ENCODE measurements at regions not wholly inside any gene's neighbourhood (a gene's known extent, or its start where the extent isn't known, plus 50 kb on each side); places are given as distances from the start of the nearest gene placed in this dataset.

DNA sequence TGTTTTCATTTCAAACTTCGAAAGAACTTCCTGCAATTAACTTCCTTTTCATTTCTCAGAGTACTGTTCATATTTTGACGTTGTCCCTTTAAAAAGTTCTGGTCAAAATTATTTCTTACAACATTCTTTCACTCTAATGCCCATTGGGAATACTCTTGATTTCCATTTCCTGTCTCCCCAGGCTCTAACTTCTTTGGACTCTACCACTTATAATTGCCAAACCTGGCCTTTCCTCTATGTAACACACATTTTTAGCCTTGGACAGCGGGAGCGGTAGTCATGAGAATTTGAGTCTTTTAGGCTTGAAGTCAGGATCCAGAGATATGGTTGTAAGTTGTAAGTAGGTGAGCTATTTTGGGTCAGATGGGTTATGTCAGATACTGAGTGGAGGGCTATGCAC, 163.5 kb upstream of the SPRY2 start:
- Histone ChIP-seq H3K36me3 (replicated peaks; ENCODE audit: insufficient read depth, low read depth) (no peaks in the 10 kb centered on the region), H3K27me3 (no peaks in the 10 kb centered on the region), H3K9me3 (ENCODE audit: low read depth) (no peaks in the 10 kb centered on the region), H2AFZ (no peak overlapping the region), H3K4me2 (no peak overlapping the region), H3K9me2 (replicated peaks; ENCODE audit: insufficient read depth) (no peaks in the 10 kb centered on the region), H3K4me3 (no peak overlapping the region), H3K4me1 (ENCODE audit: insufficient read depth) (no peaks in the 10 kb centered on the region), H3K79me2 (no peaks in the 10 kb centered on the region), H4K20me1 (ENCODE audit: insufficient read depth, poor library complexity, severe bottlenecking) (no peaks in the 10 kb centered on the region), H3K27ac (no peak overlapping the region)
- DNase-seq (ENCODE audit: low spot score): no peak
- WGBS (ENCODE audit: low lambda C conversion rate, missing lambda C conversion rate): 71% methylated on average over 4 of the region's 4 CpGs
- TF ChIP-seq EZH2phosphoT487 (IDR thresholded peaks at IDR 0.05; ENCODE audit: low read depth, severe bottlenecking, unreplicated experiment) (no peak), EZH2 (IDR thresholded peaks at IDR 0.05; ENCODE audit: borderline replicate concordance) (no peak)
- TF ChIP-seq, protein P1, sequence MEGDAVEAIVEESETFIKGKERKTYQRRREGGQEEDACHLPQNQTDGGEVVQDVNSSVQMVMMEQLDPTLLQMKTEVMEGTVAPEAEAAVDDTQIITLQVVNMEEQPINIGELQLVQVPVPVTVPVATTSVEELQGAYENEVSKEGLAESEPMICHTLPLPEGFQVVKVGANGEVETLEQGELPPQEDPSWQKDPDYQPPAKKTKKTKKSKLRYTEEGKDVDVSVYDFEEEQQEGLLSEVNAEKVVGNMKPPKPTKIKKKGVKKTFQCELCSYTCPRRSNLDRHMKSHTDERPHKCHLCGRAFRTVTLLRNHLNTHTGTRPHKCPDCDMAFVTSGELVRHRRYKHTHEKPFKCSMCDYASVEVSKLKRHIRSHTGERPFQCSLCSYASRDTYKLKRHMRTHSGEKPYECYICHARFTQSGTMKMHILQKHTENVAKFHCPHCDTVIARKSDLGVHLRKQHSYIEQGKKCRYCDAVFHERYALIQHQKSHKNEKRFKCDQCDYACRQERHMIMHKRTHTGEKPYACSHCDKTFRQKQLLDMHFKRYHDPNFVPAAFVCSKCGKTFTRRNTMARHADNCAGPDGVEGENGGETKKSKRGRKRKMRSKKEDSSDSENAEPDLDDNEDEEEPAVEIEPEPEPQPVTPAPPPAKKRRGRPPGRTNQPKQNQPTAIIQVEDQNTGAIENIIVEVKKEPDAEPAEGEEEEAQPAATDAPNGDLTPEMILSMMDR (IDR thresholded peaks at IDR 0.05; ENCODE audit: poor library complexity): no peak

DNA sequence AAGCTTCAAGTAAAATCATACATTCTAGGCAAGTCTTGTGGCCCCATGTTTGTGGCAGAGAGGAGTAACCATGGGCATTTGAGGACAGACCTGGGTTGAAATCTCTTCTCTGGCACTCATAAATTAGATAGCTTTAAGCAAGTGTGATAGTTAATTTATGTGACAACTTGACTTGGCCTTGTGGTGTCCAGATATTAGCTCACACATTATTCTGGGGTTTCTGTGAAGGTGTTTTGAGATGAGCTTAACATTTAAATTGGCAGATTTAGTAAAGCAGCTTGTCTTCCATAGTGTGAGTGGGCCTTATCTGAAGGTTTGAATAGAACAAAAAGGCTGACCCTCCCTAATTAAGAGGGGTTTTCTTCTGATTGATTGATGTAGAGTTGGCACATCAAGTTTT, 161.4 kb upstream of the SPRY2 start:
- Histone ChIP-seq H3K4me1 (ENCODE audit: insufficient read depth) (no peaks in the 10 kb centered on the region), H3K27ac (no peak overlapping the region), H3K9me2 (replicated peaks; ENCODE audit: insufficient read depth) (no peaks in the 10 kb centered on the region), H3K36me3 (replicated peaks; ENCODE audit: insufficient read depth, low read depth) (no peaks in the 10 kb centered on the region), H3K79me2 (no peaks in the 10 kb centered on the region), H3K4me2 (no peak overlapping the region), H3K27me3 (no peaks in the 10 kb centered on the region), H4K20me1 (ENCODE audit: insufficient read depth, poor library complexity, severe bottlenecking) (no peaks in the 10 kb centered on the region), H3K4me3 (no peak overlapping the region), H2AFZ (no peak overlapping the region), H3K9me3 (ENCODE audit: low read depth) (no peaks in the 10 kb centered on the region)
- TF ChIP-seq EZH2 (IDR thresholded peaks at IDR 0.05; ENCODE audit: borderline replicate concordance) (no peak), EZH2phosphoT487 (IDR thresholded peaks at IDR 0.05; ENCODE audit: low read depth, severe bottlenecking, unreplicated experiment) (no peak)
- TF ChIP-seq, protein P1 (IDR thresholded peaks at IDR 0.05; ENCODE audit: poor library complexity): no peak
- no peak for DNase-seq (ENCODE audit: low spot score)

DNA sequence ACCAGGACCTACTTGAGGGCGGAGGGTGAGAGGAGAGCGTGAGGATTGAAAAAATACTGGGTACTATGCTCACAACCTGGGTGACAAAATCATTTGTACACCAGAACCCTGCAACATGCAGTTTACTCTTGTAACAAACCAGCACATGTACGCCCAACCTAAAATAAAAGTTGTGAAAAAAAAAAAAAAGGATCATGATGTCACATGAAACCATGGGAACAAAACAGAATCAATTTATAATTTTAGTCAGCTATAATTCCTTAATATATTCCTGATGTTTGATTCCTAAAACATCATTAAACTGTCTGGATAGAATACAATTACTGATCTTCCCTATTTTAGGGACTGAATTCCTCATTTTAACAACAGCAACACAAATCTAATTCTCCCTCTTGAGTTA, 160.6 kb upstream of the SPRY2 start:
- no peaks in the 10 kb centered on the region for H3K36me3 ChIP-seq (replicated peaks; ENCODE audit: insufficient read depth, low read depth)
- H2AFZ ChIP-seq: no peak overlapping the region
- no peaks in the 10 kb centered on the region for H3K4me1 ChIP-seq (ENCODE audit: insufficient read depth)
- H3K27me3 ChIP-seq: no peaks in the 10 kb centered on the region
- H3K9me2 ChIP-seq (replicated peaks; ENCODE audit: insufficient read depth): no peaks in the 10 kb centered on the region
- no peaks in the 10 kb centered on the region for H3K79me2 ChIP-seq
- WGBS (ENCODE audit: low lambda C conversion rate, missing lambda C conversion rate): 95% methylated on average over 3 of the region's 3 CpGs
- H3K9me3 ChIP-seq (ENCODE audit: low read depth): no peaks in the 10 kb centered on the region
- H4K20me1 ChIP-seq (ENCODE audit: insufficient read depth, poor library complexity, severe bottlenecking): no peaks in the 10 kb centered on the region
- no peak for DNase-seq (ENCODE audit: low spot score)
- no peak overlapping the region for H3K27ac ChIP-seq
- no peak overlapping the region for H3K4me3 ChIP-seq
- no peak overlapping the region for H3K4me2 ChIP-seq
- TF ChIP-seq, protein P1 (IDR thresholded peaks at IDR 0.05; ENCODE audit: poor library complexity): no peak
- TF ChIP-seq EZH2phosphoT487 (IDR thresholded peaks at IDR 0.05; ENCODE audit: low read depth, severe bottlenecking, unreplicated experiment): no peak

All from hepatocyte (in vitro differentiated cells).